SK-N-SH (cell line): ENCODE measurements at regions not wholly inside any gene's neighbourhood (a gene's known extent, or its start where the extent isn't known, plus 50 kb on each side); places are given as distances from the start of the nearest gene placed in this dataset.

Experiments
- CTCF ChIA-PET: fragments of 300-600, 350-600 bp; formaldehyde crosslinking; extraction: SDS; loops from one replicate; lab custom pipeline; 2021; lab: Yijun Ruan, JAX
- POLR2A ChIA-PET: fragments of 350-600 bp; sonication (Branson Sonifier 250); formaldehyde crosslinking; extraction: SDS; loops from one replicate; lab custom pipeline; 2020; ENCODE audit warnings: antibody characterized with exemption, inconsistent platforms; lab: Yijun Ruan, JAX
- DNase-seq: peaks from one replicate; pipeline ENCODE4 v3.0.0; 2012
- H2AFZ ChIP-seq: fragments of 200-600 bp; sonication (generic); 2 replicates; pipeline ENCODE4 v1.8.1; 2016; ENCODE audit warnings: antibody characterized with exemption, mild to moderate bottlenecking, low read depth
- H3F3A ChIP-seq: fragments of 200-600 bp; sonication (generic); replicated peaks from 2 replicates; pipeline ENCODE3; 2016; ENCODE audit warnings: antibody characterized with exemption, mild to moderate bottlenecking; ENCODE audit not compliant: insufficient read depth
- H3K27ac ChIP-seq, 2 experiments: fragments of 200-500 bp in 1 of 2; fragments of 200-600 bp in 1 of 2; sonication (Bioruptor generic) in 1 of 2; sonication (generic), shearing (Covaris generic) in 1 of 2; 2 replicates each; pipeline versions ENCODE4 v1.5.1 to v1.6.1; 2014 to 2016; ENCODE audit warnings: low read depth in 2 of 2, inconsistent platforms in 1 of 2, low read length in 1 of 2, mild to moderate bottlenecking in 1 of 2, mixed read lengths in 1 of 2
- H3K27me3 ChIP-seq: fragments of 200-600 bp; sonication (generic), shearing (Covaris generic); 2 replicates; pipeline ENCODE4 v1.6.1; 2016; ENCODE audit warnings: mixed run types; ENCODE audit not compliant: insufficient read depth
- H3K36me3 ChIP-seq, 2 experiments: fragments of 200-500 bp in 1 of 2; fragments of 200-600 bp in 1 of 2; sonication (Bioruptor generic) in 1 of 2; sonication (generic) in 1 of 2; replicated peaks in 1 of 2; 2 replicates each; pipeline versions ENCODE3 to v1.5.1; 2014 to 2016; ENCODE audit warnings: low read length in 1 of 2, mild to moderate bottlenecking in 1 of 2; ENCODE audit not compliant: insufficient read depth in 2 of 2, control insufficient read depth in 1 of 2
- H3K4me1 ChIP-seq, 2 experiments: fragments of 200-500 bp in 1 of 2; fragments of 200-600 bp in 1 of 2; sonication (Bioruptor generic) in 1 of 2; sonication (generic), shearing (Covaris generic) in 1 of 2; 2 replicates each; pipeline versions ENCODE4 v1.5.1 to v1.6.1; 2014 to 2016; ENCODE audit warnings: low read depth in 1 of 2, low read length in 1 of 2, mixed run types in 1 of 2; ENCODE audit not compliant: insufficient read depth in 2 of 2, control insufficient read depth in 1 of 2
- H3K4me2 ChIP-seq: fragments of 200-600 bp; sonication (generic), shearing (Covaris generic); 2 replicates; pipeline ENCODE4 v1.6.1; 2017; ENCODE audit warnings: mixed run types
- H3K4me3 ChIP-seq, 2 experiments: fragments of 200-500 bp in 1 of 2; fragments of 200-600 bp in 1 of 2; sonication (Bioruptor generic) in 1 of 2; sonication (generic), shearing (Covaris generic) in 1 of 2; 2 replicates each; pipeline versions ENCODE4 v1.5.1 to v1.8.1; 2014 to 2016; ENCODE audit warnings: low read depth in 2 of 2, inconsistent platforms in 1 of 2, low read length in 1 of 2, mild to moderate bottlenecking in 1 of 2, mixed read lengths in 1 of 2, moderate library complexity in 1 of 2
- H3K79me2 ChIP-seq: fragments of 200-600 bp; sonication (generic); 2 replicates; pipeline ENCODE4 v1.8.1; 2017; ENCODE audit warnings: mild to moderate bottlenecking; ENCODE audit not compliant: insufficient read depth
- H3K9ac ChIP-seq: fragments of 200-600 bp; sonication (generic); 2 replicates; pipeline ENCODE4 v1.6.1; 2017; ENCODE audit warnings: mixed run types
- H3K9me2 ChIP-seq: fragments of 200-600 bp; sonication (generic); 2 replicates; pipeline ENCODE4 v1.6.1; 2017; ENCODE audit warnings: mixed run types
- H3K9me3 ChIP-seq: fragments of 200-600 bp; sonication (generic); 2 replicates; pipeline ENCODE4 v1.6.1; 2017; ENCODE audit warnings: mixed run types, mild to moderate bottlenecking, moderate library complexity
- H4K20me1 ChIP-seq: fragments of 200-600 bp; sonication (generic); 2 replicates; pipeline ENCODE4 v1.6.1; 2017; ENCODE audit warnings: mild to moderate bottlenecking, mixed run types; ENCODE audit not compliant: insufficient read depth
- CTCF ChIP-seq: fragments of 200-600 bp; sonication (generic); IDR thresholded peaks from 2 replicates; pipeline ENCODE4 v1.6.1; 2017; ENCODE audit warnings: antibody characterized with exemption, mild to moderate bottlenecking, moderate library complexity
- EZH2phosphoT487 ChIP-seq: fragments of 200-600 bp; sonication (generic); IDR thresholded peaks from 2 replicates; pipeline ENCODE4 v1.6.1; 2017; ENCODE audit warnings: low read depth, mixed run types, mild to moderate bottlenecking, antibody characterized with exemption, moderate library complexity, borderline replicate concordance
- FOSL2 ChIP-seq: IDR thresholded peaks from 2 replicates; pipeline ENCODE4 v1.4.0; 2012; ENCODE audit warnings: low read depth, mild to moderate bottlenecking, moderate library complexity, borderline replicate concordance
- FOXJ3 ChIP-seq: sonication (generic); formaldehyde crosslinking; IDR thresholded peaks from 2 replicates; pipeline ENCODE4 v1.5.1; 2020; ENCODE audit warnings: mild to moderate bottlenecking, missing genetic modification reagents
- FOXM1 ChIP-seq: IDR thresholded peaks from 2 replicates; pipeline ENCODE4 v1.4.0; 2012; ENCODE audit warnings: low read depth, mild to moderate bottlenecking
- IRF3 ChIP-seq: fragments of 150-350 bp; IDR thresholded peaks from 2 replicates; pipeline ENCODE4 v1.6.1; 2016; ENCODE audit warnings: mild to moderate bottlenecking, low read depth, low read length
- JUND ChIP-seq: IDR thresholded peaks from 2 replicates; pipeline ENCODE4 v1.4.0; 2012
- MAX ChIP-seq: IDR thresholded peaks from 2 replicates; pipeline ENCODE4 v1.4.0; 2012; ENCODE audit warnings: low read depth
- MEF2A ChIP-seq: IDR thresholded peaks from 2 replicates; pipeline ENCODE4 v1.4.0; 2012; ENCODE audit warnings: low read depth, borderline replicate concordance
- MXI1 ChIP-seq: IDR thresholded peaks from 2 replicates; pipeline ENCODE4 v1.6.1; 2012; ENCODE audit warnings: mild to moderate bottlenecking, low read depth, low read length, improper control_type of control experiment
- NFIC ChIP-seq: IDR thresholded peaks from 2 replicates; pipeline ENCODE4 v1.4.0; 2012; ENCODE audit warnings: borderline replicate concordance
- NRF1 ChIP-seq: IDR thresholded peaks from 2 replicates; pipeline ENCODE4 v1.6.1; 2012; ENCODE audit warnings: low read depth, mild to moderate bottlenecking, low read length
- RAD21 ChIP-seq: IDR thresholded peaks from 2 replicates; pipeline ENCODE4 v1.6.1; 2012; ENCODE audit warnings: mild to moderate bottlenecking, low read length
- SIN3A ChIP-seq: IDR thresholded peaks from 2 replicates; pipeline ENCODE4 v1.6.1; 2012; ENCODE audit warnings: low read depth, mild to moderate bottlenecking, low read length, moderate library complexity, borderline replicate concordance
- TAF1 ChIP-seq: IDR thresholded peaks from 2 replicates; pipeline ENCODE4 v1.6.1; 2012; ENCODE audit warnings: low read depth, mild to moderate bottlenecking, low read length, moderate library complexity, borderline replicate concordance
- TEAD4 ChIP-seq: IDR thresholded peaks from 2 replicates; pipeline ENCODE4 v1.4.0; 2012; ENCODE audit warnings: mild to moderate bottlenecking, borderline replicate concordance; ENCODE audit not compliant: insufficient read depth
- YY1 ChIP-seq: IDR thresholded peaks from 2 replicates; pipeline ENCODE4 v1.4.0; 2012; ENCODE audit warnings: low read depth, mild to moderate bottlenecking
- ZBTB33 ChIP-seq: IDR thresholded peaks from 2 replicates; pipeline ENCODE4 v1.4.0; 2012; ENCODE audit warnings: low read depth, borderline replicate concordance
- WGBS: methylation state at CpG from one replicate; pipeline ENCODE4 v1.1.6; 2017; ENCODE audit warnings: low lambda C conversion rate; 5-methylcytosine and 5-hydroxymethylcytosine counted together

GRCh38 chr1:94743862-94744261, 76.3 kb upstream of the SLC44A3 start:
- Histone ChIP-seq H4K20me1 (no peaks in the 10 kb centered on the region), H3K4me1 (peaks cover 14 to 17% of the 10 kb centered on the region in 2 experiments; a peak in 3 of 4 replicates), H3K9me3 (no peaks in the 10 kb centered on the region), H2AFZ (no peak overlapping the region), H3K4me2 (no peak overlapping the region), H3K4me3 (no peak overlapping the region), H3F3A (peaks cover 12% of the 10 kb centered on the region), H3K9me2 (no peaks in the 10 kb centered on the region)
- DNase-seq: no peak
- TF ChIP-seq NFIC: no peak
- no peak for TF ChIP-seq TAF1
- TF ChIP-seq, all 33 proteins: peak for 0
- no peaks in the 10 kb centered on the region for H3K27me3 ChIP-seq
- POLR2A ChIA-PET: no interaction called here
- no peaks in the 10 kb centered on the region for H3K36me3 ChIP-seq
- no peak overlapping the region for H3K9ac ChIP-seq
- 75% methylated on average over 1 of the region's 1 CpG for WGBS
- peak overlapping the region in 1 of 2 experiments; percentile 81; a peak in 2 of 4 replicates for H3K27ac ChIP-seq
- CTCF ChIA-PET: interaction anchor here (0.8 to 1.3 kb wide), 4 partner anchors 9 to 348 kb away, joined by 3 to 4 read pairs (median 4); no protein-coding TSS in a partner anchor
- no peaks in the 10 kb centered on the region for H3K79me2 ChIP-seq

- TF ChIP-seq JUND: no peak
- TF ChIP-seq, all 33 proteins: peak for 0
- CTCF ChIA-PET: no interaction called here
- H3K27ac ChIP-seq: no peak overlapping the region
- no peaks in the 10 kb centered on the region for H3K79me2 ChIP-seq
- H2AFZ ChIP-seq: no peak overlapping the region
- no peak for DNase-seq
- POLR2A ChIA-PET: no interaction called here
- H3K4me1 ChIP-seq: peaks cover 12 to 18% of the 10 kb centered on the region in 2 experiments; a peak in 3 of 4 replicates
- no peaks in the 10 kb centered on the region for H3K9me2 ChIP-seq
- no peaks in the 10 kb centered on the region for H4K20me1 ChIP-seq
- H3K9me3 ChIP-seq: no peaks in the 10 kb centered on the region
- H3K27me3 ChIP-seq: no peaks in the 10 kb centered on the region
- no peak overlapping the region for H3K4me3 ChIP-seq
- whole genome bisulfite sequencing: 100% methylated on average over 2 of the region's 2 CpGs
- H3F3A ChIP-seq: peaks cover 12% of the 10 kb centered on the region
- no peaks in the 10 kb centered on the region for H3K36me3 ChIP-seq
- H3K4me2 ChIP-seq: no peak overlapping the region
- no peak overlapping the region for H3K9ac ChIP-seq
These were observed 78.2 kb upstream of the SLC44A3 start for GRCh38 chr1:94741996-94742395.

GRCh38 chr1:94741510-94741909, 78.6 kb upstream of the SLC44A3 start:
- Histone ChIP-seq H3K79me2 (no peaks in the 10 kb centered on the region), H3K27ac (no peak overlapping the region), H3F3A (peaks cover 12% of the 10 kb centered on the region), H3K9me3 (no peaks in the 10 kb centered on the region), H3K4me1 (peaks cover 10 to 19% of the 10 kb centered on the region in 2 experiments; a peak in 3 of 4 replicates), H3K36me3 (no peaks in the 10 kb centered on the region), H3K4me3 (no peak overlapping the region), H3K27me3 (no peaks in the 10 kb centered on the region), H4K20me1 (no peaks in the 10 kb centered on the region), H3K9me2 (no peaks in the 10 kb centered on the region), H3K4me2 (no peak overlapping the region), H3K9ac (no peak overlapping the region), H2AFZ (no peak overlapping the region)
- DNase-seq: no peak
- ChIA-PET CTCF (no interaction called here), POLR2A (no interaction called here)
- WGBS: 89% methylated on average over 2 of the region's 2 CpGs
- TF ChIP-seq SIN3A (no peak), TAF1 (no peak), FOXJ3 (CRISPR knock-in tag) (no peak), FOSL2 (no peak), FOXM1 (no peak), RAD21 (no peak), ZBTB33 (no peak), IRF3 (no peak), MEF2A (no peak), TEAD4 (no peak), YY1 (no peak), CTCF (no peak), MXI1 (no peak), MAX (no peak), EZH2phosphoT487 (no peak), NRF1 (no peak)
